Memory B cell (primary cell): ENCODE measurements at regions not wholly inside any gene's neighbourhood (a gene's known extent, or its start where the extent isn't known, plus 50 kb on each side); places are given as distances from the start of the nearest gene placed in this dataset.
"Not testable (repeated sequence)": the region's sequence is repeated elsewhere in the genome, so short reads cannot be mapped to it uniquely, and the experiment has no call there.

Experiments used
- ATAC-seq: fragments of 150-1000 bp; cut with Tn5 transposase; 2 replicates; pipeline ENCODE4 v1.10.0; 2021; ENCODE audit warnings: low read depth, mild to moderate bottlenecking, moderate library complexity
- DNase-seq, 2 donors: peaks; one replicate each; pipeline ENCODE4 v3.0.0; 2022; ENCODE audit warnings: low spot score in 2 of 2
- H3K27ac Mint-ChIP-seq: one replicate; pipeline ENCODE4 v1.8.0; 2022; ENCODE audit warnings: mild to moderate bottlenecking, moderate library complexity, mixed read lengths
- H3K27me3 Mint-ChIP-seq: one replicate; pipeline ENCODE4 v1.8.0; 2022; ENCODE audit warnings: mixed read lengths
- H3K36me3 Mint-ChIP-seq: one replicate; pipeline ENCODE4 v1.8.0; 2022; ENCODE audit warnings: mild to moderate bottlenecking, mixed read lengths
- H3K4me1 Mint-ChIP-seq: one replicate; pipeline ENCODE4 v1.8.0; 2022; ENCODE audit warnings: mixed read lengths
- H3K4me3 Mint-ChIP-seq: one replicate; pipeline ENCODE4 v1.8.0; 2022; ENCODE audit warnings: mild to moderate bottlenecking, moderate library complexity, mixed read lengths
- H3K9me3 Mint-ChIP-seq: one replicate; pipeline ENCODE4 v1.8.0; 2022; ENCODE audit warnings: mixed read lengths

DNA sequence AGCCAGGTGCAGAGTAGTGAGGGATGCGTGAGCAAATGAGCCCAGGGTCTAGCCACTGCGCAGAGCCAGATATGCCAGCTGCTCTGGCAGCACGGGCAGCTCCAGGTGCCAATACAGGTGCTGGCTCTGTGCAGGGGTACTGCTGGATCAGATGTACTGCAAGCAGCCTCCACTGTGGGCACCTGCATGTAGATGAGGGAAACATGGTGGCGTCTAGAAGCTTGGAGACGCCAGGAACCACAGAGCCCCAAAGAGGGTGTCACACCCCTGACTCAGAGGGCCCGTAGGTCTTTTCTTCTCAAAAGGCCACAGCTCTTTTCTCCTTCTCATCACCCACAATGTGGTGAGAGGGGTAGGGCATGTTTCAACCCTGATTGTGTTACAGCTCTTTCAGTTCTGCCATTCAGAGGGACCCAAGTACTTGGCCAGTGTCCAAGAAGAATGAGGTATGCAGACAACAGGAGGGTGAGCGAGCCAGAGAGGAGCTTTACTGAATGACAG, 244.4 kb upstream of the SLITRK1 start:
- DNase-seq (no peak), ATAC-seq (no peak)
- Mint-ChIP-seq H3K9me3 (no peaks in the 10 kb centered on the region), H3K27ac (no peak overlapping the region), H3K27me3 (no peaks in the 10 kb centered on the region), H3K36me3 (no peaks in the 10 kb centered on the region), H3K4me1 (no peaks in the 10 kb centered on the region), H3K4me3 (no peak overlapping the region)

DNA sequence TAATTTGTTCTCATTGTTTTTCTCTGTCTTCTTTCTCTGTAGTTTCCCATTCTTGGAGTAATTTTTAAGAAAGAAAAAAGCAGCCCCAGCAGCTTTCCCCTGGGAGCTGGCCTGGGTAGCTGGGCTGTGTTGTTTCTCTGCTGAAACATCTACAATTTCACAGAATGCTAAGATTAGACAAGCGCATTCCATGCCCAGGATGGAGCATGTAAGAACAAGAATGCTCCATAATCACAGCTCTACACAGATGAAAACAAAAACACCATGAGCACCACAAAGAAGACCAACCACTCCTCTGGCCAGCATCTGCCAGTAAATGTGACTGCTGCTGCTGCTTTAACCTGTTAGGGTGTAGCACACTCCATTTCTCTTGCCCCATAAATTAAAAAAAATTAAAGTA, 239.2 kb upstream of the SLITRK1 start:
- Mint-ChIP-seq H3K4me3 (no peak overlapping the region), H3K4me1 (no peaks in the 10 kb centered on the region), H3K27me3 (no peaks in the 10 kb centered on the region), H3K27ac (no peak overlapping the region), H3K9me3 (no peaks in the 10 kb centered on the region), H3K36me3 (no peaks in the 10 kb centered on the region)
- DNase-seq (no peak), ATAC-seq (no peak)

GRCh38 chr13:84118839-84119409, 236.7 kb upstream of the SLITRK1 start:
- H3K4me1 Mint-ChIP-seq: no peaks in the 10 kb centered on the region
- H3K27me3 Mint-ChIP-seq: no peaks in the 10 kb centered on the region
- no peak overlapping the region for H3K27ac Mint-ChIP-seq
- DNase-seq (no peak), ATAC-seq (no peak)
- H3K9me3 Mint-ChIP-seq: peaks cover 2% of the 10 kb centered on the region
- no peaks in the 10 kb centered on the region for H3K36me3 Mint-ChIP-seq
- no peak overlapping the region for H3K4me3 Mint-ChIP-seq

GRCh38 chr13:84098273-84098672, 216.0 kb upstream of the SLITRK1 start:
- Mint-ChIP-seq H3K4me1 (no peaks in the 10 kb centered on the region), H3K27ac (no peak overlapping the region), H3K4me3 (no peak overlapping the region), H3K9me3 (peaks cover 5% of the 10 kb centered on the region), H3K27me3 (no peaks in the 10 kb centered on the region), H3K36me3 (no peaks in the 10 kb centered on the region)
- DNase-seq (no peak), ATAC-seq (no peak)

GRCh38 chr13:84097148-84097547, 214.9 kb upstream of the SLITRK1 start:
- Mint-ChIP-seq H3K27ac (no peak overlapping the region), H3K4me3 (no peak overlapping the region), H3K27me3 (no peaks in the 10 kb centered on the region), H3K9me3 (peaks cover 5% of the 10 kb centered on the region), H3K36me3 (no peaks in the 10 kb centered on the region), H3K4me1 (no peaks in the 10 kb centered on the region)
- ATAC-seq: no peak
- DNase-seq: no peak

- no peak for DNase-seq
- H3K9me3 Mint-ChIP-seq: peaks cover 5% of the 10 kb centered on the region
- no peaks in the 10 kb centered on the region for H3K27me3 Mint-ChIP-seq
- no peak overlapping the region for H3K4me3 Mint-ChIP-seq
- H3K36me3 Mint-ChIP-seq: no peaks in the 10 kb centered on the region
- no peak overlapping the region for H3K27ac Mint-ChIP-seq
- ATAC-seq: no peak
- H3K4me1 Mint-ChIP-seq: no peaks in the 10 kb centered on the region
Measured at GRCh38 chr13:84096216-84096615, 213.9 kb upstream of the SLITRK1 start.

DNA sequence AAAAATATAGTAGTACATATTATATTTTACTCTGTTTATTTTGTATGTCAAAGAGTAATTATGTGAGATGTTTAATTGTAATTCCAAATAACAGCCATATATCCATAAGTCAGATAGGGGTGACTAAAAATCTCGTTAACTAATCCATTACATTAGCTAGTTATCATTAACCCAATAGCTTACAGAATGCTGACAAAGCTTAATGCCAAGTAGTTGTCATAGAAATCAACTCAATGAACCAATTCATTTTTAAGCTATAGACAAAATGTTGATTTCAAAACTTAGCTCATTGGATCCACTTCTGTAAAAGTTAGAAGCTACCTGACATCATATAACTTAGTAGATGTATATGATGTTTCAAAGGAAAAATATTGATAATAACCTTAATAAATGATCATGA, 206.7 kb upstream of the SLITRK1 start:
- ATAC-seq (no peak), DNase-seq (no peak)
- Mint-ChIP-seq H3K27me3 (no peaks in the 10 kb centered on the region), H3K4me3 (no peak overlapping the region), H3K9me3 (peaks cover 2% of the 10 kb centered on the region), H3K27ac (no peak overlapping the region), H3K36me3 (no peaks in the 10 kb centered on the region), H3K4me1 (no peaks in the 10 kb centered on the region)

GRCh38 chr13:84086847-84087162, 204.5 kb upstream of the SLITRK1 start:
- ATAC-seq (no peak), DNase-seq (no peak)
- peaks cover 3% of the 10 kb centered on the region for H3K9me3 Mint-ChIP-seq
- no peak overlapping the region for H3K27ac Mint-ChIP-seq
- no peaks in the 10 kb centered on the region for H3K4me1 Mint-ChIP-seq
- no peak overlapping the region for H3K4me3 Mint-ChIP-seq
- H3K36me3 Mint-ChIP-seq: no peaks in the 10 kb centered on the region
- H3K27me3 Mint-ChIP-seq: no peaks in the 10 kb centered on the region

DNA sequence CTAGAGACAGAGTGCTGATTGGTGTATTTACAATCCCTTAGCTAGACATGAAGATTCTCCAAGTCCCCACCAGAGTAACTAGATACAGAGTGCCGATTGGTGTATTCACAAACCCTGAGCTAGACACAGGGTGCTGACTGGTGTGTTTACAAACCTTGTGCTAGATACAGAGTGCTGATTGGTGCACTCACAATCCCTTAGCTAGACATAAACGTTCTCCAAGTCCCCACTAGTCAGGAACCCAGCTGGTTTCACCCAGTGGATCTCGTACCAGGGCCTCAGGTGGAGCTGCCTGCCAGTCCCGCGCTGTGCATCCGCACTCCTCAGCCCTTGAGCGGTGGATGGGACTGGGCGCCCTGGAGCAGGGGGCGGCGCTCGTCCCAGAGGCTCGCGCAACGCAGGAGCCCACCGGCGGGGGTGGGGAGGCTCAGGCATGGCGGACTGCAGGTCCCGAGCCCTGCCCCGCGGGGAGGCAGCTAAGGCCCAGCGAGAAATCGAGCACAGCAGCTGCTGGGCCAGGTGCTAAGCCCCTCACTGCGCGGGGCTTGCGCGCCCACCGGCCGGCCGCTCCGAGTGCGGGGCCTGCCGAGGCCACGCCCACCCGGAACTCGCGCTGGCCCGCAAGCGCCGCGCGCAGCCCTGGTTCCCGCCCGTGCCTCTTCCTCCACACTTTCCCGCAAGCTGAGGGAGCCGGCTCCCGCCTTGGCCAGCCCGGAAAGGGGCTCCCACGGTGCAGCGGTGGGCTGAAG, 204.0 kb upstream of the SLITRK1 start:
- H3K9me3 Mint-ChIP-seq, H3K4me1 Mint-ChIP-seq, H3K27ac Mint-ChIP-seq, H3K36me3 Mint-ChIP-seq, H3K4me3 Mint-ChIP-seq, DNase-seq, ATAC-seq, H3K27me3 Mint-ChIP-seq: not testable (repeated sequence)

GRCh38 chr13:84082462-84082861, 200.2 kb upstream of the SLITRK1 start:
- no peak overlapping the region for H3K27ac Mint-ChIP-seq
- no peaks in the 10 kb centered on the region for H3K4me1 Mint-ChIP-seq
- peaks cover 3% of the 10 kb centered on the region for H3K9me3 Mint-ChIP-seq
- H3K4me3 Mint-ChIP-seq: no peak overlapping the region
- no peaks in the 10 kb centered on the region for H3K27me3 Mint-ChIP-seq
- no peak for DNase-seq
- ATAC-seq: no peak
- H3K36me3 Mint-ChIP-seq: no peaks in the 10 kb centered on the region

- Mint-ChIP-seq H3K27ac (no peak overlapping the region), H3K4me1 (no peaks in the 10 kb centered on the region), H3K36me3 (no peaks in the 10 kb centered on the region), H3K9me3 (peaks cover 3% of the 10 kb centered on the region), H3K27me3 (no peaks in the 10 kb centered on the region), H3K4me3 (no peak overlapping the region)
- ATAC-seq (no peak), DNase-seq (no peak)
Measured at GRCh38 chr13:84080748-84081530, 198.7 kb upstream of the SLITRK1 start.

GRCh38 chr13:84077271-84077670, 195.0 kb upstream of the SLITRK1 start:
- Mint-ChIP-seq H3K27me3 (no peaks in the 10 kb centered on the region), H3K4me3 (no peak overlapping the region)

DNA sequence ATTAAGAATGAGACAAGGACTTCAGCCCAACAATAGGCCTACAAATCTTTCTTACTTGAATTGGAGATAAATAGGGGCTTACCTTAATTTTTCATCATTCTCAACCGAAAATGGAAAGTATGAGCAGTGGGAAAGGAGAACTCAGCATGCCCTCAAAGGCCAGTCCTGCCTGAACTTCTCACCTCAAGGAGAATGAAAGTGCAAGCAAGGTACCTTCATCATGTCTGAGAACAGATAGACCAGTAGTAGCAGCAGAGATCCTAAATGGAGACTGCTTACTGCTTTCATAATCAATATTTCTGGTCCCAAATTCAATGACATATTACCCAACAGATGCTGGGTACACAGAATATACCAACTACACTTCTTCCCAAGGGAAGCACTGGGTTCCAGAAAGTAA, 194.0 kb upstream of the SLITRK1 start:
- no peak overlapping the region for H3K4me3 Mint-ChIP-seq
- no peaks in the 10 kb centered on the region for H3K4me1 Mint-ChIP-seq
- H3K27ac Mint-ChIP-seq: no peak overlapping the region
- no peaks in the 10 kb centered on the region for H3K27me3 Mint-ChIP-seq
- H3K9me3 Mint-ChIP-seq: peaks cover 1% of the 10 kb centered on the region
- DNase-seq: no peak
- ATAC-seq: no peak
- no peaks in the 10 kb centered on the region for H3K36me3 Mint-ChIP-seq

More at GRCh38 chr13:84077271-84077670, 195.0 kb upstream of the SLITRK1 start:
- Mint-ChIP-seq H3K9me3 (peaks cover 1% of the 10 kb centered on the region), H3K4me1 (no peaks in the 10 kb centered on the region), H3K27ac (no peak overlapping the region), H3K36me3 (no peaks in the 10 kb centered on the region)
- DNase-seq: no peak
- ATAC-seq: no peak

GRCh38 chr13:84050536-84050935, 168.3 kb upstream of the SLITRK1 start:
- H3K27ac Mint-ChIP-seq: no peak overlapping the region
- DNase-seq (no peak), ATAC-seq (no peak)
- no peaks in the 10 kb centered on the region for H3K27me3 Mint-ChIP-seq
- peaks cover 9% of the 10 kb centered on the region for H3K9me3 Mint-ChIP-seq
- H3K4me1 Mint-ChIP-seq: no peaks in the 10 kb centered on the region
- no peak overlapping the region for H3K4me3 Mint-ChIP-seq
- H3K36me3 Mint-ChIP-seq: no peaks in the 10 kb centered on the region
